DND-41 (cell line): ENCODE measurements at regions not wholly inside any gene's neighbourhood (a gene's known extent, or its start where the extent isn't known, plus 50 kb on each side); places are given as distances from the start of the nearest gene placed in this dataset.

Experiments
- EZH2 ChIP-seq: IDR thresholded peaks from 3 replicates; pipeline ENCODE4 v1.6.1; 2012; ENCODE audit warnings: borderline replicate concordance, low read depth, mild to moderate bottlenecking, moderate library complexity, low read length, inconsistent platforms; ENCODE audit not compliant: severe bottlenecking
- TF ChIP-seq, protein P1 (sequence below): IDR thresholded peaks from 2 replicates; pipeline ENCODE4 v1.5.1; 2012; ENCODE audit warnings: borderline replicate concordance, low read length, moderate library complexity, mild to moderate bottlenecking; ENCODE audit not compliant: poor library complexity, severe bottlenecking; ENCODE audit errors: extremely low read depth

DNA sequence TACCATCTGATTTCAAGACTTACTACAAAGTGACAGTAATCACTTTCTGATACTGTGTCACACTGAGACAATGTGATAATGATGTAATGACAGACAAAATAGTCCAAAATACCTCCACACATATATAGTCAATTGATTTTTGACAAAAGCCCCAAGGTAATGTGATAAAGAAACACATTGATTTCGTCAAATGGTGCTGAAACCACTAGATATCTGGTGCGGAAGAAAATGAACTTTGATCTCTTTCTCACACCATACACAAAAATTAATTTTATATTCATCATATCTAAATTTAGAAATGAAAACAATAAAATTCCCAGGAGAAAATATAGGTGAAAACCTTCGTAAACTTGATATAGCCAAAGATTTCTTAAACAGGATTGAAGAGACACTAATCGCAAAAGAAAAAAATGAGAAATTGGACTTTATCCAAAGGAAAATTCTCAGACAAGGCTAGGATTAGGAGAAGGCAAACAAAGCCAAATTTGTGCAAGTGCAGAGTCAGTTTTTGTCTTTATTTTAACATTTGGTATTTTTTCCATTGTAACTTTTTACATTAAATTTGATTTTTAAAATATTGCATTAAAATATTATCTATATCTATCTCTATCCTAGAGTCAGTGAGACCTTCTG is 739.9 kb downstream of the DIAPH3 start:
- TF ChIP-seq, protein P1, sequence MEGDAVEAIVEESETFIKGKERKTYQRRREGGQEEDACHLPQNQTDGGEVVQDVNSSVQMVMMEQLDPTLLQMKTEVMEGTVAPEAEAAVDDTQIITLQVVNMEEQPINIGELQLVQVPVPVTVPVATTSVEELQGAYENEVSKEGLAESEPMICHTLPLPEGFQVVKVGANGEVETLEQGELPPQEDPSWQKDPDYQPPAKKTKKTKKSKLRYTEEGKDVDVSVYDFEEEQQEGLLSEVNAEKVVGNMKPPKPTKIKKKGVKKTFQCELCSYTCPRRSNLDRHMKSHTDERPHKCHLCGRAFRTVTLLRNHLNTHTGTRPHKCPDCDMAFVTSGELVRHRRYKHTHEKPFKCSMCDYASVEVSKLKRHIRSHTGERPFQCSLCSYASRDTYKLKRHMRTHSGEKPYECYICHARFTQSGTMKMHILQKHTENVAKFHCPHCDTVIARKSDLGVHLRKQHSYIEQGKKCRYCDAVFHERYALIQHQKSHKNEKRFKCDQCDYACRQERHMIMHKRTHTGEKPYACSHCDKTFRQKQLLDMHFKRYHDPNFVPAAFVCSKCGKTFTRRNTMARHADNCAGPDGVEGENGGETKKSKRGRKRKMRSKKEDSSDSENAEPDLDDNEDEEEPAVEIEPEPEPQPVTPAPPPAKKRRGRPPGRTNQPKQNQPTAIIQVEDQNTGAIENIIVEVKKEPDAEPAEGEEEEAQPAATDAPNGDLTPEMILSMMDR, result no peak
- TF ChIP-seq EZH2, result no peak
